OCI-LY3 (cell line): ENCODE measurements at regions not wholly inside any gene's neighbourhood (a gene's known extent, or its start where the extent isn't known, plus 50 kb on each side); places are given as distances from the start of the nearest gene placed in this dataset.

Source experiments
- H2AFZ ChIP-seq: fragments of 200-600, 300-600 bp; shearing (Covaris generic); 2 replicates; pipeline ENCODE4 v1.6.0; 2014; ENCODE audit warnings: antibody characterized with exemption, low read depth, low read length
- H3K27ac ChIP-seq: fragments of 200-600, 300-600 bp; sonication (generic); 2 replicates; pipeline ENCODE4 v1.5.1; 2014; ENCODE audit warnings: mild to moderate bottlenecking, low read length, moderate library complexity, mixed read lengths
- H3K27me3 ChIP-seq: fragments of 200-600, 300-600 bp; sonication (generic); 2 replicates; pipeline ENCODE4 v1.6.1; 2014; ENCODE audit warnings: low read depth, low read length, mixed read lengths
- H3K36me3 ChIP-seq: fragments of 200-600, 300-600 bp; sonication (generic); replicated peaks from 2 replicates; pipeline ENCODE3; 2014; ENCODE audit warnings: low read depth, low read length, mixed read lengths
- H3K4me1 ChIP-seq: fragments of 300-600, 200-600 bp; sonication (generic); 2 replicates; pipeline ENCODE4 v1.6.1; 2014; ENCODE audit warnings: low read length, mixed read lengths
- H3K4me2 ChIP-seq: fragments of 200-600, 300-600 bp; sonication (generic); 2 replicates; pipeline ENCODE4 v1.6.1; 2014; ENCODE audit warnings: low read length, mixed read lengths
- H3K4me3 ChIP-seq: fragments of 300-600, 200-600 bp; sonication (generic); 2 replicates; pipeline ENCODE4 v1.5.1; 2014; ENCODE audit warnings: antibody characterized with exemption, mild to moderate bottlenecking, low read length, moderate library complexity
- H3K79me2 ChIP-seq: fragments of 300-600, 200-600 bp; shearing (Covaris generic); 2 replicates; pipeline ENCODE4 v1.6.1; 2014; ENCODE audit warnings: mild to moderate bottlenecking, low read length, mixed read lengths
- H3K9ac ChIP-seq: fragments of 300-600, 200-600 bp; shearing (Covaris generic); 2 replicates; pipeline ENCODE4 v1.6.0; 2014; ENCODE audit warnings: mild to moderate bottlenecking, low read length, moderate library complexity
- H3K9me3 ChIP-seq: fragments of 200-600, 300-600 bp; shearing (Covaris generic); 2 replicates; pipeline ENCODE4 v1.6.1; 2014; ENCODE audit warnings: low read length, mixed read lengths; ENCODE audit not compliant: insufficient read depth
- H4K20me1 ChIP-seq: fragments of 200-600, 300-600 bp; sonication (generic); 2 replicates; pipeline ENCODE4 v1.6.1; 2016; ENCODE audit warnings: low read length, mixed read lengths; ENCODE audit not compliant: insufficient read depth
- CTCF ChIP-seq: fragments of 200-600, 300-600 bp; sonication (generic); IDR thresholded peaks from 2 replicates; pipeline ENCODE4 v1.5.1; 2014; ENCODE audit warnings: antibody characterized with exemption, low read length, low read depth
- EZH2phosphoT487 ChIP-seq: fragments of 200-600 bp; shearing (Covaris generic); IDR thresholded peaks from 2 replicates; pipeline ENCODE4 v1.6.1; 2018; ENCODE audit warnings: antibody characterized with exemption, mixed run types, low read depth

GRCh38 chr2:216316743-216317142 is 55.5 kb downstream of the MARCHF4 start:
- Histone ChIP-seq H3K9ac (no peak overlapping the region), H3K79me2 (no peaks in the 10 kb centered on the region), H3K27ac (no peak overlapping the region)

GRCh38 chr2:216315802-216316603 is 56.3 kb downstream of the MARCHF4 start:
- TF ChIP-seq EZH2phosphoT487 (no peak), CTCF (no peak)
- Histone ChIP-seq H3K9ac (no peak overlapping the region), H3K79me2 (no peaks in the 10 kb centered on the region), H4K20me1 (no peaks in the 10 kb centered on the region), H3K27me3 (peaks cover 10% of the 10 kb centered on the region), H2AFZ (no peak overlapping the region), H3K4me1 (no peaks in the 10 kb centered on the region), H3K9me3 (no peaks in the 10 kb centered on the region), H3K4me3 (no peak overlapping the region), H3K36me3 (no peaks in the 10 kb centered on the region), H3K4me2 (no peak overlapping the region), H3K27ac (no peak overlapping the region)

More at GRCh38 chr2:216316743-216317142, 55.5 kb downstream of the MARCHF4 start:
- no peaks in the 10 kb centered on the region for H3K36me3 ChIP-seq
- no peak overlapping the region for H3K4me2 ChIP-seq
- no peaks in the 10 kb centered on the region for H3K4me1 ChIP-seq
- H4K20me1 ChIP-seq: no peaks in the 10 kb centered on the region
- no peak overlapping the region for H2AFZ ChIP-seq
- H3K9me3 ChIP-seq: no peaks in the 10 kb centered on the region
- peaks cover 10% of the 10 kb centered on the region for H3K27me3 ChIP-seq
- TF ChIP-seq EZH2phosphoT487: no peak
- no peak for TF ChIP-seq CTCF
- no peak overlapping the region for H3K4me3 ChIP-seq

- no peak overlapping the region for H3K27ac ChIP-seq
- H3K9me3 ChIP-seq: no peaks in the 10 kb centered on the region
- H3K36me3 ChIP-seq: no peaks in the 10 kb centered on the region
- H3K4me3 ChIP-seq: no peak overlapping the region
- no peaks in the 10 kb centered on the region for H3K79me2 ChIP-seq
- H3K4me1 ChIP-seq: no peaks in the 10 kb centered on the region
- peaks cover 10% of the 10 kb centered on the region for H3K27me3 ChIP-seq
- no peak overlapping the region for H3K9ac ChIP-seq
- TF ChIP-seq EZH2phosphoT487 (no peak), CTCF (no peak)
- H2AFZ ChIP-seq: no peak overlapping the region
- H3K4me2 ChIP-seq: no peak overlapping the region
- no peaks in the 10 kb centered on the region for H4K20me1 ChIP-seq
Measured at GRCh38 chr2:216312441-216312840, 59.8 kb downstream of the MARCHF4 start.

GRCh38 chr2:216308576-216308975 is 63.7 kb downstream of the MARCHF4 start:
- no peak overlapping the region for H2AFZ ChIP-seq
- H3K4me2 ChIP-seq: no peak overlapping the region
- H3K27me3 ChIP-seq: no peaks in the 10 kb centered on the region; the same call in 1 of the 2 replicates
- H3K9ac ChIP-seq: no peak overlapping the region
- no peaks in the 10 kb centered on the region for H4K20me1 ChIP-seq
- H3K9me3 ChIP-seq: no peaks in the 10 kb centered on the region
- no peaks in the 10 kb centered on the region for H3K4me1 ChIP-seq
- no peaks in the 10 kb centered on the region for H3K79me2 ChIP-seq
- H3K4me3 ChIP-seq: no peak overlapping the region
- H3K36me3 ChIP-seq: no peaks in the 10 kb centered on the region
- H3K27ac ChIP-seq: no peak overlapping the region
- no peak for TF ChIP-seq EZH2phosphoT487
- TF ChIP-seq CTCF: no peak
